HG02798 (cell line): ENCODE measurements at regions not wholly inside any gene's neighbourhood (a gene's known extent, or its start where the extent isn't known, plus 50 kb on each side); places are given as distances from the start of the nearest gene placed in this dataset.

Experiments used
- ATAC-seq: cut with Tn5 transposase; IDR thresholded peaks from one replicate; pipeline ENCODE4 v1.9.1; 2021; ENCODE audit warnings: mild to moderate bottlenecking; ENCODE audit not compliant: unreplicated experiment, poor library complexity

DNA sequence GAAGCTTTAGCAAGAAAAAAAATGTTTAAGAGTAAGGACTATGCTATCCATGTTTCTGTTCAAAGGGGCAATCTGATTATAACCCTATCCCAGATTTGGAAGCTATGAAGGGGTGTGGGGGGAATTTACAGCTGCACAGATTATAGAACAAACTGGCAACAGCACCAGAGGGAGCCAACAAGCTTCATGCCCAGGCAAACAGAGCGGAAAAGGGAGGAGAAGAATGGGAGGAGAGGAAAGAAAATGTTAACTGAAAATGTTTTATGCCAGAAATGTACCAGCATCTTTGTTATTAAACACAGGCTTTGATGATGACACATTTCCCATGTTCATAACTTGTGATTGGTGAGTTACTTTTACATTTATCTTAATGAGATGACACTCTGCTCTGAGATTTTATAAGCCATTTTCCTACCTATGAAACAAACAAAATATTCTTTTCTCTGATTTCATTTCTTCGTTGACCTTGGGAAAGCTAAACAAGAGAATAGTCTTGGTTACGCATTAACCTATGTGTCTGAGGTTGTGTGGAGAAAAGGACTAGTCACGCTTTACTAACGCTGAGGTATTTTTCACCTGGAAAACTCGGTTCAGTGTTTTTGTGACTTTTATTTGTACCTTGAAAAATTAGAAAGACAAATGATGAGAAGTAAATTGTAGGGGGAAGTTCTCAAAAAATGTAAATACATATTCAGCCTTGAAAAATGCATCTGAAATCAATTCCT, 235.8 kb upstream of the MIR17HG start:
- ATAC-seq, result no peak

- ATAC-seq, result no peak
Observed at GRCh38 chr13:91112201-91112923, 235.1 kb upstream of the MIR17HG start.

- ATAC-seq, result no peak
Observed at GRCh38 chr13:91112924-91113277, 234.6 kb upstream of the MIR17HG start.

- no peak for ATAC-seq
Observed at GRCh38 chr13:91115776-91116175, 231.7 kb upstream of the MIR17HG start.

- ATAC-seq, result no peak
Observed at GRCh38 chr13:91117351-91117750, 230.1 kb upstream of the MIR17HG start.

DNA sequence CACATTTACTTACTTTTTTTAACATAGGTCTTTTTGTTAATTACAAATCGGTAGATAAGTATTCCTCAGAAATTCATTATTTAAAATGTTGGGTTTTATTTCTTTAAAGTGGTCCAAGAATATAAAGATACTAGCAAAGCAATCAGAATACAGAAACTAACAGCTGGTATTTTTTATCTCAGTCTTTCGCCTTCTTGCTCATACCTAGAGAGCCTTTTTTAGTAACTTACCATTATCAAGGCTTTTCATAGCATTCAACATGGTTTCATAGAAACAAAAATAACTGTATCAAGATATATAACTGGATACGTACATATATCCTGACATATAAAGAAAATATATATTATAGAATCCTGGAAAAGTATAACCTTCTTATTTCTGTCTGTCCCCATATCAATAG, 227.8 kb upstream of the MIR17HG start:
- peak; percentile 47 for ATAC-seq

GRCh38 chr13:91122766-91123165, 224.7 kb upstream of the MIR17HG start:
- ATAC-seq, result peak; percentile 46

DNA sequence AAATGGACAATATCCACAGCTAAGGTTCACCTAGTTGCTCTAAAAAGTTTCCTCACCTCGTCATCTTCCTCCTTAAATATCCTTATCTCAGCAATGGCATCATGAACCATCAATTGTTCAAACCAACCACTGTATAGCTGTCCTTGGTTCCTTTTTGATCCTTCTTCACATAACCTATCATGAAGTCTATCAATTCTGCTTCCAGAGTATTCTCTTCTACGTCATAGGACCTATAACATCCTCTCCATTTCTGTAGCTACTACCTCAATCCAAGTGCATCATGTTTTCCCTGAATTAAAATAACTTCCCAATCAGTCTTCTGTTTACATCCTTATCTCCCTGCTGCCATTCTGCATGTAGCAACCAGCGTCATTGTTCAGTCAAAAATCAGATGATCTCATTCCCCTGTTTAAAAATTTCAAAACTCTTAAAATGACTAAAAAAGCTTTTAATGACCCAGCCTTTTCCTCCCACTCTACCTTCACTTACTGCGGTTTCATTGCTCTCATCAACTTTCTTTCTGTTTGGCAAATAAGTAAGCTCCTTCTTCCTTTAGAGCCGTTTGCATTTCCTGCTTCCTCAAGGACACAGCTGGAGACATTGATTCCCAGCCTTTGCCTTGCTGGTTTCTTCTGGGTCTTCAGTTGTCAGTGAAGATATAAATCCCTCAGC, 223.9 kb upstream of the MIR17HG start:
- peak; percentile 62 for ATAC-seq

- no peak for ATAC-seq
Observed at GRCh38 chr13:91126806-91127205, 220.7 kb upstream of the MIR17HG start.

- ATAC-seq, result no peak
Observed at GRCh38 chr13:91127995-91128394, 219.5 kb upstream of the MIR17HG start.

DNA sequence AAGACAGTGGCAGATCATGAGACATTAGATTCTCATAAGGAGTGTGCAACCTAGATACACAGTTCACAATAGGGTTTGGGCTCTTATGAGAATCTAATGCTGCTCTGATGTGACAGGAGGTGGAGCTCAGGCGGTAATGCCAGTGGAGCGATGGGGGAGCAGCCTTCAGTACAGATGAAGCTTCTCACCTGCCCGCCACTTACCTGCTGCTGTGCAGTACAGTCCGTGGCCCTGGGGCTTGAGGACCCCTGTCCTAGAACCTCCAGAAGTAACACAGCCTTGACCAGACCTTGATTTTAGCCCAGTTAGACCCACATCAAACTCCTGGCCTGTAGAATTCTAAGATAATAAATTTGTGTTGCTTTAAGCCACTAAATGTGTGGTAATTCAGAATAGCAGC, 215.1 kb upstream of the MIR17HG start:
- ATAC-seq, result no peak

GRCh38 chr13:91132786-91133185, 214.7 kb upstream of the MIR17HG start:
- ATAC-seq, result no peak

- peak; percentile 90 for ATAC-seq
Observed at GRCh38 chr13:91133941-91134802, 213.3 kb upstream of the MIR17HG start.

DNA sequence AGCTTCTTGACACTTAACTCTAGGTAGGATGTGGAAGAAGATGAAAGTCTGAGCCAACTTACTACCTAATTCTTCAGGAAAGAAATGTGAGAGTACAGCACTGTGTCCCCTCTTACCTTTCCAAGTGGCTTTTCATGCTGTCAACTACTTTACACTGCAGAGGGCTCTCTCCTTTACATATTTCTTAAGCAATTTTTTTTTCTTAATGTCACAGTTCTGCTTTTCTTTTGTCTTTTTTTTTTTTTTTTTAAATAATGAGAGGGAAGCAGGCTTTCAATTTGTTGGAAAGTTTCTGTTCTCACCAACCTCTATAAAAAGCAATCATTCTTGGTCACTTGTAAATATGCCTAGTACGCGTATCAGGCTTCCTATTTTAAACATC, 212.7 kb upstream of the MIR17HG start:
- ATAC-seq, result no peak

GRCh38 chr13:91135376-91135775, 212.1 kb upstream of the MIR17HG start:
- ATAC-seq, result no peak

GRCh38 chr13:91135968-91136367, 211.5 kb upstream of the MIR17HG start:
- ATAC-seq, result no peak

DNA sequence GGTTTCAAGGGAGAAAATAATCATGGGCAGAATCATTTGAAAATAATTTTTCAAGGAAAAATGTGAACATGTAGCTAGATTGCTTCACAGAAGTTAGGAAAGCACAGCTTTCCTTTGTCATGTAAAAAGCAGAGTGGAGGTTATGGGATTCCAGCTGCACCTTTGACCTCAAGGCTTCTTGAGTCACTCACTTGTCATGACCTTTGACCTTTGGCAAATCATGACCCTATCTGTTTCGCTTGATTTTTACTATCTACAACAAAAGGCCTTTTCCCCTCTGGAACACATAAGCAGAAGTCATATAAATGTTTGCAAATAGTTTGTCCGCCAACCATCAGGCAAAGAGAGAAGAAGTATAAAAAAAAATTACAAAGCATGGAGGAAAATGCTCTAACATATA, 210.7 kb upstream of the MIR17HG start:
- no peak for ATAC-seq

GRCh38 chr13:91139232-91139631, 208.3 kb upstream of the MIR17HG start:
- no peak for ATAC-seq

GRCh38 chr13:91141543-91142061, 205.9 kb upstream of the MIR17HG start:
- no peak for ATAC-seq

DNA sequence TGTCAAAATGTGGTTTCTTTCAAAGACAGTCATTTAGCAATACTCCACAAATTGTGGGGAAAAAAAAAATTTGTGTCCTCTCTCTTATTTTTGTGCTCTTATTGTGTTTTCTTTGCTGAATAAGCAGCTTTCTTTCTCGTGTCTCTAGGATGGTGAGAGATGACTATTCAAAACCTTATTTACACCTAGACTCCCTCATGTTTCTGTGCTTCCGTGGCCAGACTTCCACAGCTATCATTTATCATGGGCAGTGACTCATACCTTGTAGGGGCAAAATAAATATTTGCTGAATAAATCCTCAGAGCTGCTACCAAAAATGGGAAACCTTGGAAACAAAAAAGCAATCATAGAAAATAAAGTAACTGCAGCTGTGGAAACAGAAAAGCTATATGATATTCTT, 204.9 kb upstream of the MIR17HG start:
- ATAC-seq, result no peak
